GM12864 (cell line): ENCODE measurements at regions not wholly inside any gene's neighbourhood (a gene's known extent, or its start where the extent isn't known, plus 50 kb on each side); places are given as distances from the start of the nearest gene placed in this dataset.
"Not testable (repeated sequence)": the region's sequence is repeated elsewhere in the genome, so short reads cannot be mapped to it uniquely, and the experiment has no call there.

Experiments
- DNase-seq: peaks from one replicate; pipeline ENCODE4 v3.0.0-alpha.2; 2011; ENCODE audit warnings: low read depth
- H3K4me3 ChIP-seq: 2 replicates; pipeline ENCODE4 v1.5.1; 2011; ENCODE audit warnings: mild to moderate bottlenecking, low read depth, low read length, control low read depth
- TF ChIP-seq, protein P1 (sequence below): IDR thresholded peaks from 2 replicates; pipeline ENCODE4 v1.5.1; 2011; ENCODE audit warnings: low read depth, mild to moderate bottlenecking, moderate library complexity, low read length, control low read depth, inconsistent platforms; ENCODE audit errors: missing control alignments

DNA sequence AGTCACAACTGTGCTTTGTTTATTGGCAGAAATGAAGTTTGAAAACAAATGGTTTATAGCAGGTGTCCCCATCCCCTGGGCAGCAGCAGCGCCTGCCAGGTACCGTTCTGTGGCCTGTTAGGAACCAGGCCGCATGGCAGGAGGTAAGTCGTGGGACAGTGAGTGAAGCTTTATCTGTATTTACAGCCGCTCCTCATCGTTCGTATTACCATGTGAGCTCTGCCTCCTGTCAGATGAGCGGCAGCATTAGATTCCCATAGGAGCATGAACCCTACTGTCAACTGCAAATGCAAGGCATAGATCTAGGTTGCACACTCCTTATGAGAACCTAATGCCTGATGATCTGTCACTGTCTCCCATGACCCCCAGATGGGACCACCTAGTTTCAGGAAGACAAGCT is 63.4 kb upstream of the SOD1 start:
- TF ChIP-seq, protein P1, sequence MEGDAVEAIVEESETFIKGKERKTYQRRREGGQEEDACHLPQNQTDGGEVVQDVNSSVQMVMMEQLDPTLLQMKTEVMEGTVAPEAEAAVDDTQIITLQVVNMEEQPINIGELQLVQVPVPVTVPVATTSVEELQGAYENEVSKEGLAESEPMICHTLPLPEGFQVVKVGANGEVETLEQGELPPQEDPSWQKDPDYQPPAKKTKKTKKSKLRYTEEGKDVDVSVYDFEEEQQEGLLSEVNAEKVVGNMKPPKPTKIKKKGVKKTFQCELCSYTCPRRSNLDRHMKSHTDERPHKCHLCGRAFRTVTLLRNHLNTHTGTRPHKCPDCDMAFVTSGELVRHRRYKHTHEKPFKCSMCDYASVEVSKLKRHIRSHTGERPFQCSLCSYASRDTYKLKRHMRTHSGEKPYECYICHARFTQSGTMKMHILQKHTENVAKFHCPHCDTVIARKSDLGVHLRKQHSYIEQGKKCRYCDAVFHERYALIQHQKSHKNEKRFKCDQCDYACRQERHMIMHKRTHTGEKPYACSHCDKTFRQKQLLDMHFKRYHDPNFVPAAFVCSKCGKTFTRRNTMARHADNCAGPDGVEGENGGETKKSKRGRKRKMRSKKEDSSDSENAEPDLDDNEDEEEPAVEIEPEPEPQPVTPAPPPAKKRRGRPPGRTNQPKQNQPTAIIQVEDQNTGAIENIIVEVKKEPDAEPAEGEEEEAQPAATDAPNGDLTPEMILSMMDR: no peak
- no peak overlapping the region for H3K4me3 ChIP-seq
- DNase-seq: no peak

- TF ChIP-seq, protein P1: no peak
- DNase-seq: no peak
- H3K4me3 ChIP-seq: no peak overlapping the region
Measured at GRCh38 chr21:31594726-31595125, 64.8 kb upstream of the SOD1 start.

- DNase-seq: no peak
Measured at GRCh38 chr21:31594279-31594678, 65.2 kb upstream of the SOD1 start.

GRCh38 chr21:31592963-31593560 is 66.4 kb upstream of the SOD1 start:
- no peak for DNase-seq
- TF ChIP-seq, protein P1: no peak
- no peak overlapping the region for H3K4me3 ChIP-seq

More at GRCh38 chr21:31594279-31594678, 65.2 kb upstream of the SOD1 start:
- H3K4me3 ChIP-seq: no peak overlapping the region
- TF ChIP-seq, protein P1: no peak

- H3K4me3 ChIP-seq: no peak overlapping the region
- DNase-seq: no peak
- TF ChIP-seq, protein P1: no peak
Measured at GRCh38 chr21:31592516-31592915, 67.0 kb upstream of the SOD1 start.

DNA sequence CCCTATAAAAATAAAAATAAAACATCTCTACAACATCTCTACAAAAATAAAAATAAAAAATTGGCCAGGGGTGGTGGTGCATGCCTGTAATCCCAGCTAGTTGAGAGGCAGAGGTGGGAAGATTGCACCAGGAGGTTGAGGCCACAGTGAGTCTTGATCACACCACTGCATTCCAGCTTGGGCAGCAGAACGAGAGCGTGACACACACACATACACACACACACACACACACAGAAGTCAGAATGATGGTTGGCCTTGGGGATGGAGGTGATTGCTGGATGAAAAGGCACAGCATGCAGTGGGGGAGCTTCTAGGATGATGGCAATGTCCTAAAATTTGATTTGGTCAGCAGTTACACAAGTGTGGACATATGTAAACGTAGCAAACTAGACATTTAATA is 69.7 kb upstream of the SOD1 start:
- no peak for DNase-seq
- no peak overlapping the region for H3K4me3 ChIP-seq
- TF ChIP-seq, protein P1: no peak

DNA sequence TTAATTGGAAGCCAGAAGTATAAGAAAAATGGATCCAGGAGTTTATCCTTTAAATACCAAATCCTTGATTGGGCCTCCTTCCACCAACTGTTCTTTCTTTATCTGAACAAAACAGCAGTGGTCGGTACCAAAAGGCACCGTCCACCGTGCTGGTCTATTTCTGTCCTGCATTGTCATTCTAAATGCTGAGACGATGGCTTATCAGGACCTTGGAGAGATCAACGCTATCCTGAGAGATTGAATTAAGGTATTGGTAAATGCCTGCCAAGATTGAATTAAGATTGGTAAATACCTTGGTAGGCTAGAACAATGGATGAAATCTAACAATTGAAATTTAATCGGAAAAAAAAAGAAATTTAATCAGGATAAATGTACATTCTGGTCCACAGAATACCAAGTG is 73.4 kb upstream of the SOD1 start:
- H3K4me3 ChIP-seq: no peak overlapping the region
- DNase-seq: no peak
- TF ChIP-seq, protein P1: no peak

- not testable (repeated sequence) for H3K4me3 ChIP-seq, DNase-seq
Measured at GRCh38 chr21:31583937-31584336, 75.6 kb upstream of the SOD1 start.
